Bronchial epithelial cell (primary cell): ENCODE measurements at regions not wholly inside any gene's neighbourhood (a gene's known extent, or its start where the extent isn't known, plus 50 kb on each side); places are given as distances from the start of the nearest gene placed in this dataset.

Experiments
- DNase-seq: peaks from one replicate; pipeline ENCODE4 v3.0.0-alpha.2; 2010; ENCODE audit warnings: low read depth
- FAIRE-seq: peaks from 2 replicates; lab custom pipeline; 2011; peaks lifted over from hg19 to GRCh38; lab: Jason Lieb, UNC
- H3K27me3 ChIP-seq: 2 replicates; pipeline ENCODE4 v1.5.1; 2011; ENCODE audit warnings: low read length; ENCODE audit not compliant: control insufficient read depth, insufficient read depth
- H3K36me3 ChIP-seq: 2 replicates; pipeline ENCODE4 v1.5.1; 2011; ENCODE audit warnings: low read length; ENCODE audit not compliant: control insufficient read depth, insufficient read depth
- H3K4me3 ChIP-seq: 2 replicates; pipeline ENCODE4 v1.5.1; 2011; ENCODE audit warnings: mild to moderate bottlenecking, low read depth, low read length, control low read depth
- TF ChIP-seq, protein P1 (sequence below): IDR thresholded peaks from 2 replicates; pipeline ENCODE4 v1.5.1; 2011; ENCODE audit warnings: mild to moderate bottlenecking, moderate library complexity, low read length, control low read depth, inconsistent platforms; ENCODE audit not compliant: insufficient read depth, severe bottlenecking

- FAIRE-seq (no peak), DNase-seq (no peak)
- Histone ChIP-seq H3K27me3 (no peaks in the 10 kb centered on the region), H3K36me3 (no peaks in the 10 kb centered on the region), H3K4me3 (no peak overlapping the region)
- TF ChIP-seq, protein P1, sequence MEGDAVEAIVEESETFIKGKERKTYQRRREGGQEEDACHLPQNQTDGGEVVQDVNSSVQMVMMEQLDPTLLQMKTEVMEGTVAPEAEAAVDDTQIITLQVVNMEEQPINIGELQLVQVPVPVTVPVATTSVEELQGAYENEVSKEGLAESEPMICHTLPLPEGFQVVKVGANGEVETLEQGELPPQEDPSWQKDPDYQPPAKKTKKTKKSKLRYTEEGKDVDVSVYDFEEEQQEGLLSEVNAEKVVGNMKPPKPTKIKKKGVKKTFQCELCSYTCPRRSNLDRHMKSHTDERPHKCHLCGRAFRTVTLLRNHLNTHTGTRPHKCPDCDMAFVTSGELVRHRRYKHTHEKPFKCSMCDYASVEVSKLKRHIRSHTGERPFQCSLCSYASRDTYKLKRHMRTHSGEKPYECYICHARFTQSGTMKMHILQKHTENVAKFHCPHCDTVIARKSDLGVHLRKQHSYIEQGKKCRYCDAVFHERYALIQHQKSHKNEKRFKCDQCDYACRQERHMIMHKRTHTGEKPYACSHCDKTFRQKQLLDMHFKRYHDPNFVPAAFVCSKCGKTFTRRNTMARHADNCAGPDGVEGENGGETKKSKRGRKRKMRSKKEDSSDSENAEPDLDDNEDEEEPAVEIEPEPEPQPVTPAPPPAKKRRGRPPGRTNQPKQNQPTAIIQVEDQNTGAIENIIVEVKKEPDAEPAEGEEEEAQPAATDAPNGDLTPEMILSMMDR, result no peak
Observed at GRCh38 chr10:61847640-61848039, 53.9 kb upstream of the ARID5B start.

DNA sequence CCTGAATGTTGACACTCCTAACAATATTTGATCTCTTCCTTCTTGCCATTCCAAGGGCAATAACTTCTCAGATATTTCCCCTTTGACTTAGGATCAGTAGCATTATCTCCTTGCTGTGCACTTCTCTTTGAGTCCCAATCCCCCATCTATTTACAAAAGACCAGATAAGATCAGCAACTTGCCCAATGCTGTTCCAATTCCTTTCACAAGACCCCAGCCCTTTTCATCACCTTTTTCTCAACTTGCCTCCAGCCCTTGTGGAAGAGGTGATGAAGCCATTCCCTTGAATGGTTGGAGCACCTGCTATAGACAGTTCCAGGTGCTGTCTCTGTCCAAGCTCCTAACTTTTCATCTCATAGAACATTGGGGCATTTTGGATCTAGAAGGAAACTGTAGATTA, 51.1 kb upstream of the ARID5B start:
- no peak overlapping the region for H3K4me3 ChIP-seq
- TF ChIP-seq, protein P1, result no peak
- H3K36me3 ChIP-seq, result no peaks in the 10 kb centered on the region
- FAIRE-seq (no peak), DNase-seq (no peak)
- no peaks in the 10 kb centered on the region for H3K27me3 ChIP-seq
